ENCODE measurements at regions not wholly inside any gene's neighbourhood (a gene's known extent, or its start where the extent isn't known, plus 50 kb on each side); places are given as distances from the start of the nearest gene placed in this dataset.

DNA sequence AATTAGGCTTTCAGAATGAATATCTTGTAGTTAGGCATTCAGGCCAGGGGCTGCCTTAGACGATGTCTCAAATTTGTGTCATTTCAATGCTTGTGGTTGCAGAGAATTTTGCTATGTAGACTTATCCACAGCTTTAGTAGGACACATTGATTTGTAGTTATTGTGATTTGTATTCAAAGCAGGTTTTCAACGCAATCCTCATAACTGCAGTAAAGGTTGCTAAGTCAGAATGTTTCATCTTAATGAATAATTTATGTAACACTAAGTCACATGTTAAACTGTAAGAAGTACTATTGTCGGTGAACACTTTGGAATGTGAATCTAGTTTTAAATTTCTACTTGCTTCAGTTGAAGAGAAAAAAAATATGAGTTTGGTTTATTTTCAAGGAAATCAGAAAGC is 1117.2 kb upstream of the SPRY2 start:
- TF ChIP-seq, protein P1, sequence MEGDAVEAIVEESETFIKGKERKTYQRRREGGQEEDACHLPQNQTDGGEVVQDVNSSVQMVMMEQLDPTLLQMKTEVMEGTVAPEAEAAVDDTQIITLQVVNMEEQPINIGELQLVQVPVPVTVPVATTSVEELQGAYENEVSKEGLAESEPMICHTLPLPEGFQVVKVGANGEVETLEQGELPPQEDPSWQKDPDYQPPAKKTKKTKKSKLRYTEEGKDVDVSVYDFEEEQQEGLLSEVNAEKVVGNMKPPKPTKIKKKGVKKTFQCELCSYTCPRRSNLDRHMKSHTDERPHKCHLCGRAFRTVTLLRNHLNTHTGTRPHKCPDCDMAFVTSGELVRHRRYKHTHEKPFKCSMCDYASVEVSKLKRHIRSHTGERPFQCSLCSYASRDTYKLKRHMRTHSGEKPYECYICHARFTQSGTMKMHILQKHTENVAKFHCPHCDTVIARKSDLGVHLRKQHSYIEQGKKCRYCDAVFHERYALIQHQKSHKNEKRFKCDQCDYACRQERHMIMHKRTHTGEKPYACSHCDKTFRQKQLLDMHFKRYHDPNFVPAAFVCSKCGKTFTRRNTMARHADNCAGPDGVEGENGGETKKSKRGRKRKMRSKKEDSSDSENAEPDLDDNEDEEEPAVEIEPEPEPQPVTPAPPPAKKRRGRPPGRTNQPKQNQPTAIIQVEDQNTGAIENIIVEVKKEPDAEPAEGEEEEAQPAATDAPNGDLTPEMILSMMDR (conservative IDR thresholded peaks at IDR 0.05; ENCODE audit: low read depth, low read length): no peak
- TF ChIP-seq MXI1 (IDR thresholded peaks at IDR 0.05; ENCODE audit: borderline replicate concordance, low read depth, low read length): no peak
- TF ChIP-seq, protein P2, sequence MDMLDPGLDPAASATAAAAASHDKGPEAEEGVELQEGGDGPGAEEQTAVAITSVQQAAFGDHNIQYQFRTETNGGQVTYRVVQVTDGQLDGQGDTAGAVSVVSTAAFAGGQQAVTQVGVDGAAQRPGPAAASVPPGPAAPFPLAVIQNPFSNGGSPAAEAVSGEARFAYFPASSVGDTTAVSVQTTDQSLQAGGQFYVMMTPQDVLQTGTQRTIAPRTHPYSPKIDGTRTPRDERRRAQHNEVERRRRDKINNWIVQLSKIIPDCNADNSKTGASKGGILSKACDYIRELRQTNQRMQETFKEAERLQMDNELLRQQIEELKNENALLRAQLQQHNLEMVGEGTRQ (IDR thresholded peaks at IDR 0.05; ENCODE audit: low read depth, low read length): no peak
- no peak for TF ChIP-seq CEBPB (IDR thresholded peaks at IDR 0.05; ENCODE audit: low read depth, low read length)
- TF ChIP-seq MAZ (IDR thresholded peaks at IDR 0.05; ENCODE audit: borderline replicate concordance, low read depth, low read length): no peak

Measured in IMR-90 (cell line).